Erythroblast (primary cell): ENCODE measurements at regions not wholly inside any gene's neighbourhood (a gene's known extent, or its start where the extent isn't known, plus 50 kb on each side); places are given as distances from the start of the nearest gene placed in this dataset.

Experiments used
- DNase-seq, 2 experiments: peaks; one replicate each; lab custom pipeline; 2025; lab: John Stamatoyannopoulos, UW
- GATA1 ChIP-seq: IDR thresholded peaks from 2 replicates; pipeline ENCODE4 v1.6.1; 2011; ENCODE audit warnings: low read depth, mild to moderate bottlenecking, control low read depth, low read length, moderate library complexity
- POLR2A ChIP-seq: IDR thresholded peaks from 2 replicates; pipeline ENCODE4 v1.6.1; 2011; ENCODE audit warnings: mild to moderate bottlenecking, low read length

DNA sequence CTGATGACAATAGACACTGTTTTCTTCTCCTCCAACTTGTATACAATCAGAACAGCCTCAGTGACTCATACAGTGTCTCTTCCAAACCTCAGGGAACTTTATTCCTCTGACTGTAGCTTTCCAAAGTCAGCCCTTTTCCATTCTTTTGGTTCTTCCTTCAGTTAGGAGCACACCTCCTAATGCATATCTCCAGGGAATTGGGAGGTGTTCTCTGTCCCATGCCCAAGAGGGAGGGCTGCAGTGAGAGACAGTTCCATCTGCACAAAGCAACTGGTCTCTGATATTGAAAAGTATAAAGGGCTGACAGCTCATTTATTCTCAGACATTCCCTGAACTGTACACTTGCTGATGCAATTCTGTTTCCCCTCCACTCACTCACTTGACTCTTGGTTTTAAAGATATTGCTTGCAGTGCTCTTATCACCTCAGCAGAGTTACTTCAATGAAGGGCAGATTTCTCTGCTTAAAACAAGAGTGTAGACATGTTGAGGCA, 337.8 kb upstream of the TBC1D5 start:
- DNase-seq, result no peak
- TF ChIP-seq POLR2A, result no peak
- TF ChIP-seq GATA1, result no peak

DNA sequence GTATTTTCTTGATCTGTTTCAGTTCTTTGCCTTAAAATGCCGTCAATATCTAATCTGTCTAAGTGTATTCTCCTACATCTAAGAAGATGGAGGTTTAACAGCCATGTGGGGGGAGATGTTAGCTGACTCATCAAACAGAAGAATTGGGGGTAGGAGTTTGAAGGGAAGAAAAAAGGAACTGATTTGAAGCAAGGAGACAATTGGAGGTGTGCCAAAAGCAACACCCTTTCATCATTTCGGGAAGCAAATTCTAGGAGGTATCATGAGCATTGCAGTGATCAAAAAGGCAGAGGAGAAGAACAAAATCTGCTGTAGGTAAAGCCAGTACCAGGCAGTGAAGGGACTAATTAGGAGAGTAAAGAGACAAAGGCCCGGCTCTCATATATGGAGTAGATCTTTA, 337.3 kb upstream of the TBC1D5 start:
- DNase-seq, result no peak
- TF ChIP-seq GATA1, result no peak
- TF ChIP-seq POLR2A, result no peak

DNA sequence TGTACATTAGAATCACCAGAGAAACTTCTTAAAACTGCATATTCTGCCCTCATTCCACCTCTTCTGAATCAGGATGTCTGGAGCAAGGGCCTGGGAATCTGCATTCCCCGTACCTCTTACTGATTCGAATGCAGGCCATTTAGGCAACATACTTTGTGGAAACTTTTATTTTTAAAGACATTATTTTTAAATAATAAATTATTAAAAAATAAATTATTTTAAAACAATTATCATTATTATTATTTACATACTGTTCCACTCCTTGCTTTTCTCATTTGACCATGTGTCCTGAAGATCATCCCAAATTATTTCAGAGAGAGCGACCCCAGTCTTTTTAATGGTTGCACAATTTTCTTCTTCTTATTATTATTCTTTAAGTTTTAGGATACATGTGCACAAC, 336.6 kb upstream of the TBC1D5 start:
- TF ChIP-seq POLR2A, result no peak
- no peak for TF ChIP-seq GATA1
- no peak for DNase-seq

DNA sequence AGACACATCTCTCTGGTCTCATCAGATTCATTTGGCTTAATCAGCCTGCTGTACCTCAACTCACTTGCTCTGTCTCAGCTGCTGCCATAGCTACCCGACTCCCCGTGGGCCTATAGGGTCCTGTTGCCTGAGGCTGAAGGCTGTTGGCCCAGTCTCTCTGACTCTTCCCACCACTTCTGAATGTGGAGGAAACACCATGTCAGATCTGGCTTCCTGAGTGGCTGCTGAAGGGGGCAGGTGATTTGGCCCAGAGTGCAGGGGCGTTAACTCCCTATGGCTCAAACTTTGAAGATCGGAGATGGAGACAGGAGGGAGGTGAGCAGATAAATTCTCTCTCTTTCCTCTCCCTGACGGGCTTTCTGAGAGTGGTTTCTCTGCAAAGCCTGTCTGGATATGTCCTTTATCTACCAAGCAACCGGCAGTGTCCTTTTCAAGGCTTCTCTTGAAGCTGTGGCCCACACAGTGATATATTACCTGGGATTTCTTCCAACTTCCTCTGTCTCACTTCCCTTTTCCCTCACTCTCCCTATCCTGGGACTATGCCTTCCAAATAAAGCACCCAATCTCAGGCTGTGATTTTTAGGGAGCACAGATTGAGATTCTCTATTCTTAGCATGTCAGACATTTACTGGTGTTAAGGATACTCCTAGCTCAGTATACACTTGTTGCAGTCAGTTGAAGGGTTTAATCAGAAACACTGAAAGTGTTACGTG, 334.9 kb upstream of the TBC1D5 start:
- TF ChIP-seq GATA1 (no peak), POLR2A (no peak)

DNA sequence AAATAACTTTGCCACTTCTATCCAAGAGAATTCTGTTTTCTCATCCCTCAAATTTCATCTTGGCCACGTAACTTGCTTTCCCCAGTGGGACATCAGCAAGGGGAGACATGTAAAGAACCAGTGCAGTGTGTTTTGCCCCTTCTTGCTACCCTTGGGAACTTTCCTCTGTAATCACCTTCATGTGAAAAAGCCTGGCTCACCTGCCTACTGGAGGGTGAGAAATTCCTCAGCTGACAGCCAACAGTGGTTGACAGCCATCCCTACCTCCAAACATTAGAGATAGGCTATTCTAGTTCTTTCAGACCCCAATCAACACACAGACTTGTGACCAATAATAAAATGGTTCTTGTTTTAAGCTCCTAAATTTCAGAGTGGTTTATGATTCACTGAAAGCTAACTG, 333.9 kb upstream of the TBC1D5 start:
- TF ChIP-seq POLR2A (no peak), GATA1 (no peak)
- DNase-seq, result no peak

More for the DNA sequence above, 334.9 kb upstream of the TBC1D5 start:
- no peak for DNase-seq

DNA sequence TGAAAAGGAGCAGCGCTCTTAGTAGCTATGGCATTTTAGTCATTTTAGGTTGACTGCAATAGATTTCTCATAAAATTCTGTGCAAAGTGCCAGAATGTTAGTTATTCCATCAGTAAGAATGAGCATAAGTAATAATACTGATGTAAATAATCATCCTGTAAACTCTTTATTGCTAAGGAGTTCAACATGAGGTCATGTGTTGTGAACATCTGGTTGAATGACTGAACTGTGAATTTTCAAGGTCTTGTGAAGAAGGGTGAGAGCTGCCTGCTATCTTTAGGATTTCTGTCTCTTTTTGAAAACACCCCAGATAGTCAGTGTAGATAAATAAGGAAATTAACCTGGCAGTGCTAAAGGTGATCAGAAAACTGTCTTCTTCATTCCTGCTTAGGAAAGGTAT, 333.4 kb upstream of the TBC1D5 start:
- TF ChIP-seq POLR2A (no peak), GATA1 (no peak)
- no peak for DNase-seq

DNA sequence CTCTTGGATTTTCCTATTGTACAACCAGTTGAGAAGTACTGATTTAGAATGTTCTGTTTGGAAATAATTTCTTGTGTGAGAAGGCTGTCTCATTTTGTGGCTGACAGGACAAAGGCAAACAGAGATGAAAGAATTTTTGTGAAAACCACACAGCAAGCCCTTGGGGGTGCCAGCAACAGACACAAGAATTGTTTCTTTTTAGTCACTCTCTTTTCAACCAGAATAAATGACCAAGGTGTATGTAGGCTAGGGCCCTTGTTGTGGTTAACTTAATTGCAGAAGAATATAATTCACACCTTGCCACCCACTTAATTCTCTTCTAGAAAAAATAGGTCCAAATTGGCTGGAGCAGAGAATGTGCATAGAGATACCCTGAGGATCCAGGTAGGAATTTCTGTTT, 329.4 kb upstream of the TBC1D5 start:
- no peak for TF ChIP-seq POLR2A
- no peak for TF ChIP-seq GATA1
- no peak for DNase-seq

DNA sequence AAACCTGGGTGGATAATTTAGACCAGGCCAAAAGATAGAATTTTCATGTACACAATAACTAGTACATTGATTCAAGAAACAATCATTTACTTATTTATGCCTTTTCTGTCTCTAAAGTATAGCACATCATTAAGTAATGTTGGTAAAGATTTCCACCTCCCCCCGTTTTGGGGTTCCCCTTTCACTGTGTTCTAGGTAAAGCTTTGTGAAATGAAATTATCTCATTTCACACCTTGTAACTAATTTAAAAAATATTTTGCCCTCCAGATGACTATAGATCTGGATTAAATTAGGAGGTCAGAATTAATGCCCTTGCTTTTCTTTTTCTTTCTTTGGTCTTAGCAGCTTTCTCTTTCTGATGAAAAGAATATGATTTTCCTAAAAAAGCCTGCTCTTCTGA, 328.5 kb upstream of the TBC1D5 start:
- DNase-seq, result no peak
- TF ChIP-seq GATA1, result no peak
- TF ChIP-seq POLR2A, result no peak

DNA sequence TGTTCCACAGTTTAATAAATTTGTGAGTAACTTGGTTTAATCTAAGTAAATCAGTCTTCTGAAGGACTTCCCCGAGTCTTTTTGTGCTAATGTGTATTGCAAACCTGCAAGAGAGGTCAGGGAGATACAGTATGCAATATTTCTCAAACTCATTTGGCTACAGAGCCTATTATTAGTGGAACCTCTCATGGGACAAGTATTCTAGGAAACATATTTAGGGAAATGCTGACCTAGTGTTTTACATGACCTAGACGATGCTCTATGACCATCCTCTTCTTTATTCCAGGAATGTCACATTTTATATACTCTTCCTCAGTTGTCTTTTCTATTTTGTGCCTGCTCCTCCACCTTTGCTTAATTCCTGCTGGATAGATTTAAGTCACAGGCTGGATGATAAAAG, 327.8 kb upstream of the TBC1D5 start:
- TF ChIP-seq POLR2A, result no peak

DNA sequence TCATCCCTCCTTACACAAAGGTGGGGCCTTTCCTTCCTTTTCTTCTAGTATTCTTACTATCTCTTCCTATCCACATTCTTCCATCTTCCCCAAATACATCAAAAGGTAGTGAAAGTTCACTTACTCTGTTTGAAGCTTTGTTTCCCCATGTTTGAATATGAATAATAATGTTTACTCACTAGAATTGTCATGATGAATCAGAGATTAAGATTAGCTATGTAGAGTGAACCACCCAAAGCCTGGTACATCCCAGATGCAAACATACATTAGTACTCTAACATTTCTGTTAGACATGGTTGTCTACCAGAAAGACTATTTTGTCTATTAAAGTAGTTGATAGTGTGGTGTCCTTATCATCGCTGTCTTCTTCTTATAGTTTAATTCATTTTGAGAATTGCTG, 327.1 kb upstream of the TBC1D5 start:
- DNase-seq, result no peak

More for the DNA sequence above, 327.8 kb upstream of the TBC1D5 start:
- DNase-seq, result no peak

DNA sequence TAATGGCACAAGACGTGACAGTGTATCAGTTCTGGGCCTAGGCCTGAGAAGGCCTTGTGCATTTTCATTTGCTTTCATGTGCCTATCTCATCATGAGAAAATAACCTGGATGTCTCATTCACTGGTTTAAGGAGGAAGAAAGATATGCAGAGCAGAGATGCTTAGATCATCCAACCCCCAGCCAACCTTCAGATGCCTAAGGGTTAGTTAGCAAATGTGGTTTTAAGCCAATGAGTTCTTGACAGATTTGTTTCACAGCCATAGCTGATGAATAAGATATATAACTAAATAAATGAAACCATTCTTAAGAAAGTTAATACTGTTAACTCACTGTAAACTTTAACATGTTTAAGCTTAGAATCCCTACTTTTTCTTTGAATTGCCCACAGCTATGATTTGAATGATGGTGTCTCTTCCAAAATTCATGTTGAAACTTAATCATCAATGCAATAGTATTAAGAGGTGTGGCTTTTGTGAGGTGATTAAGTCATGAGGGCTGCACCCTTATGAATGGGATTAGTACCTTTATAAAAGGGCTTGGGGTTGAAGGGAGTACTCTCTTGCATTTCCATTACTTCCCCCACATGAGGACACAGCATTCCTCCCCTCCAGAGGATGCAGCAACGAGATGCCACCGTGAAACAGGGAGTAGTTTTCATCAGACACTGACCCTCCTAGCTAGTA, 324.6 kb upstream of the TBC1D5 start:
- TF ChIP-seq POLR2A (no peak), GATA1 (no peak)
- DNase-seq, result no peak

More for the DNA sequence above, 327.1 kb upstream of the TBC1D5 start:
- TF ChIP-seq GATA1, result no peak
- no peak for TF ChIP-seq POLR2A

DNA sequence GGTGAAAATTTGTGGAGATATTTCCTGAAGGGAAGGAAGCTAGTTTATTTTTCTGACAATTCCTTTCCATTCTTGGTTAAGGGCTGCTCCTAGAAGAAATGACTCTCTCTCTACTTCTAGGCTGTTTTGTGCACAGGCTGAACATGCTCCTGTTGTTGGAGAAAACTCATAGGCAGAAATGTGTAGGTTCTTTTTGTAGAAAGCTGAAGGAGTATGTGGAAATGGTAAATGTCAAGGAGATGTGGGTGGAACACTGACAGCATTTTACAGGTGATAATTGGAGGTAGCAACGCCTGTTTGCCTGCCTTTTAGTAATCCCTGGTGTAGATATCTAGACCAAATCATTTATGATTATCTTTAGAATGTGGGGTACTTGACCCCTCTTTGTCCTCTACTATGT, 322.2 kb upstream of the TBC1D5 start:
- TF ChIP-seq GATA1 (no peak), POLR2A (no peak)
- no peak for DNase-seq

DNA sequence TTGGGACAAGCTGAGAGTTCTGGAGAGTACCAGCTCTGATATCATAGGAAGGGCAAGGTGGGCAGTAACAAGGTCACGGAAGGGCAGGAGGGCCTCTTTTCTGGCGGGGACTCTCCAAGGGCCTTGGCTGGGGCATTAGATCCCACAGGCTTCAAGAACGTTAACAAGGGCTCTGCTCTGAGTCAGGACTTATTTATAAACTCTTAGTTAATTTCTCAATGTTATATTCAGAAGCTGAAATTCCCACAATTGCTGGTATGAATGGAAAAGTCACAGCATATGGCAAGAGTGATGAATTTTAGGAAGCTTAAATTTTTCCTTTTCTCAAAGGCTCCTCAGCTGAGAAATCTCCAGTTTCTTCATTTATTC, 320.2 kb upstream of the TBC1D5 start:
- TF ChIP-seq GATA1, result no peak
- no peak for TF ChIP-seq POLR2A

DNA sequence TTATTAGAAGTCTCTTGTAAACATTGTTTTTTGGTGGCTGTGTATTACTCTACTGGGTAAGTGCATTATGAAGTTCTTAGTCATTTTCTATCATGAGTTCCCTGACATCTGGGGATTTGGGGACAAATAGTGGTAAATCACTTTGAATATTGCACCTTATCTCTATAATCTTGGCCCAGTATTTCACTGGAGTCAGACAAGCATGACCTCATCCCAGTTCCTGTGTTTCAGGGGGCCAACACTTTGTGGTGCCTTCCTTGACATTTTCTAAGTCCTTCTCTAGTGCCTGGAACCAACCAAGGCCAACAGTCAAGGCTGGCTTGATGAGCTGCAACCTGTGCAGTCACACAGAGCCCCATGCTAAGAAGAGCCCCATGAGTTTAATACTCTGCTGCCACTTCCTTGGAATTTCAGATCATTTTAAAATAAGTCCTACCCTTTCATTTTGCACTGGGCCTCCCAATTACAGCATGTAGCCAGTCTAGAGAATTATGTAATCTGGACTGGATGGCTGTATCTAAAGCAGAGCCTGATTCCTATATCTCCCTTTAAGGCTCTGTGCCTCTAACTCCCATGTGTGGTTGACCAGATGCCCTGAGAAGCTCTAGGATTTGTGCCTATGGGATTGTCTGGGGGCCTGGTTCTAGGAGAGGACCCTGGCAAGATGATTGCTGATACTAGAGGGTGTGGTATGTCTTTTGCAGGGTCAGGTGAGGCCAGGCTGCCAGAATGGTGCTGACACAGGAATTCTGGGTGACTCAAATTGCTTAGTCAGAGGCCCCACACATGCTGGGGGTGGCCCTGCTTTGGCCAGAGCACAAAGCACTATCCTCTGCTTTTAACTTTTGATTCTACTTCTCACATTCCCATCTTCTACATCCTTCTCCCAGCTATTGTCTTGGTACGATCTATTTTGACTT, 319.6 kb upstream of the TBC1D5 start:
- peak in 1 of 2 experiments; percentile 29 for DNase-seq
- no peak for TF ChIP-seq POLR2A
- TF ChIP-seq GATA1, result no peak

More for the DNA sequence above, 320.2 kb upstream of the TBC1D5 start:
- DNase-seq, result no peak
